Glomerular endothelial cell (primary cell): ENCODE measurements at regions not wholly inside any gene's neighbourhood (a gene's known extent, or its start where the extent isn't known, plus 50 kb on each side); places are given as distances from the start of the nearest gene placed in this dataset.
"Not testable (repeated sequence)": the region's sequence is repeated elsewhere in the genome, so short reads cannot be mapped to it uniquely, and the experiment has no call there.

Source experiments
- DNase-seq: peaks from one replicate; pipeline ENCODE4 v3.0.0-alpha.2; 2011; ENCODE audit warnings: low read depth, low spot score; ENCODE audit errors: extremely low read depth

- no peak for DNase-seq
These were observed 108.7 kb upstream of the KMT2C start for GRCh38 chr7:152544481-152544927.

- no peak for DNase-seq
These were observed 108.0 kb upstream of the KMT2C start for GRCh38 chr7:152543799-152544198.

- no peak for DNase-seq
These were observed 106.1 kb upstream of the KMT2C start for GRCh38 chr7:152541892-152542291.

- not testable (repeated sequence) for DNase-seq
These were observed 103.3 kb upstream of the KMT2C start for GRCh38 chr7:152539190-152539495.

- DNase-seq, result not testable (repeated sequence)
These were observed 102.8 kb upstream of the KMT2C start for GRCh38 chr7:152538346-152539189.

GRCh38 chr7:152537639-152538038 is 101.8 kb upstream of the KMT2C start:
- no peak for DNase-seq

- no peak for DNase-seq
These were observed 92.8 kb upstream of the KMT2C start for GRCh38 chr7:152528612-152529011.

- DNase-seq, result no peak
These were observed 91.8 kb upstream of the KMT2C start for GRCh38 chr7:152527610-152528032.

GRCh38 chr7:152523916-152524315 is 88.1 kb upstream of the KMT2C start:
- DNase-seq, result no peak

GRCh38 chr7:152522571-152523067 is 86.8 kb upstream of the KMT2C start:
- no peak for DNase-seq

- no peak for DNase-seq
These were observed 85.9 kb upstream of the KMT2C start for GRCh38 chr7:152521420-152522337.

GRCh38 chr7:152520861-152521302 is 85.1 kb upstream of the KMT2C start:
- DNase-seq, result no peak

GRCh38 chr7:152519290-152519689 is 83.5 kb upstream of the KMT2C start:
- no peak for DNase-seq

- DNase-seq, result no peak
These were observed 80.4 kb upstream of the KMT2C start for GRCh38 chr7:152516216-152516615.

- not testable (repeated sequence) for DNase-seq
These were observed 79.6 kb upstream of the KMT2C start for GRCh38 chr7:152515266-152515950.

GRCh38 chr7:152514771-152515105 is 78.9 kb upstream of the KMT2C start:
- DNase-seq, result no peak

GRCh38 chr7:152513861-152514770 is 78.3 kb upstream of the KMT2C start:
- no peak for DNase-seq

- DNase-seq, result peak; percentile 2
These were observed 76.9 kb upstream of the KMT2C start for GRCh38 chr7:152512706-152513105.

GRCh38 chr7:152511736-152512135 is 75.9 kb upstream of the KMT2C start:
- DNase-seq, result no peak

- DNase-seq, result no peak
These were observed 72.9 kb upstream of the KMT2C start for GRCh38 chr7:152508701-152509100.
